ENCODE measurements at regions not wholly inside any gene's neighbourhood (a gene's known extent, or its start where the extent isn't known, plus 50 kb on each side); places are given as distances from the start of the nearest gene placed in this dataset.

DNA sequence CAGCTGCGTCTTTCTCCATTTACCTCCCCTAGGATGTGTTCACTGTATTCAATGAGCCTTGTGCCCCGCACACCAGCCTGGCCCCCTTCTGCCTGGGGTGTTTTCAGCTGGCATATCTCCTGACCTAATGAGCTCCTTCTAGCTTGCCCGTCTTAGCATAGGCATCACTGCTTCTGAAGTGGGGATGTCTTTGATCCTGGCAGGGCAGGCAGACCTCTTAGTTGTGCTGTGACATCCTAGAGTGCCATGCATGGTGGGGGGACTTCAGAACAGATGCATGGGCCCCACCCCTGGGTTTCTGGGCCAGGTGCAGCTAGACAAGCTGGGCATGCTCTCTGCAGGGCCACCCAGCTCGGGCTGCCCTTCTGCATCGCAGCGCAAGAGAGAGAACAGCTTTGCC lies 172.7 kb downstream of the GADD45G start:
- TF ChIP-seq, protein P1, sequence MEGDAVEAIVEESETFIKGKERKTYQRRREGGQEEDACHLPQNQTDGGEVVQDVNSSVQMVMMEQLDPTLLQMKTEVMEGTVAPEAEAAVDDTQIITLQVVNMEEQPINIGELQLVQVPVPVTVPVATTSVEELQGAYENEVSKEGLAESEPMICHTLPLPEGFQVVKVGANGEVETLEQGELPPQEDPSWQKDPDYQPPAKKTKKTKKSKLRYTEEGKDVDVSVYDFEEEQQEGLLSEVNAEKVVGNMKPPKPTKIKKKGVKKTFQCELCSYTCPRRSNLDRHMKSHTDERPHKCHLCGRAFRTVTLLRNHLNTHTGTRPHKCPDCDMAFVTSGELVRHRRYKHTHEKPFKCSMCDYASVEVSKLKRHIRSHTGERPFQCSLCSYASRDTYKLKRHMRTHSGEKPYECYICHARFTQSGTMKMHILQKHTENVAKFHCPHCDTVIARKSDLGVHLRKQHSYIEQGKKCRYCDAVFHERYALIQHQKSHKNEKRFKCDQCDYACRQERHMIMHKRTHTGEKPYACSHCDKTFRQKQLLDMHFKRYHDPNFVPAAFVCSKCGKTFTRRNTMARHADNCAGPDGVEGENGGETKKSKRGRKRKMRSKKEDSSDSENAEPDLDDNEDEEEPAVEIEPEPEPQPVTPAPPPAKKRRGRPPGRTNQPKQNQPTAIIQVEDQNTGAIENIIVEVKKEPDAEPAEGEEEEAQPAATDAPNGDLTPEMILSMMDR (IDR thresholded peaks at IDR 0.05; ENCODE audit: low read length, missing control alignments) = no peak
- DNase-seq (ENCODE audit: low read depth) = no peak

DNA sequence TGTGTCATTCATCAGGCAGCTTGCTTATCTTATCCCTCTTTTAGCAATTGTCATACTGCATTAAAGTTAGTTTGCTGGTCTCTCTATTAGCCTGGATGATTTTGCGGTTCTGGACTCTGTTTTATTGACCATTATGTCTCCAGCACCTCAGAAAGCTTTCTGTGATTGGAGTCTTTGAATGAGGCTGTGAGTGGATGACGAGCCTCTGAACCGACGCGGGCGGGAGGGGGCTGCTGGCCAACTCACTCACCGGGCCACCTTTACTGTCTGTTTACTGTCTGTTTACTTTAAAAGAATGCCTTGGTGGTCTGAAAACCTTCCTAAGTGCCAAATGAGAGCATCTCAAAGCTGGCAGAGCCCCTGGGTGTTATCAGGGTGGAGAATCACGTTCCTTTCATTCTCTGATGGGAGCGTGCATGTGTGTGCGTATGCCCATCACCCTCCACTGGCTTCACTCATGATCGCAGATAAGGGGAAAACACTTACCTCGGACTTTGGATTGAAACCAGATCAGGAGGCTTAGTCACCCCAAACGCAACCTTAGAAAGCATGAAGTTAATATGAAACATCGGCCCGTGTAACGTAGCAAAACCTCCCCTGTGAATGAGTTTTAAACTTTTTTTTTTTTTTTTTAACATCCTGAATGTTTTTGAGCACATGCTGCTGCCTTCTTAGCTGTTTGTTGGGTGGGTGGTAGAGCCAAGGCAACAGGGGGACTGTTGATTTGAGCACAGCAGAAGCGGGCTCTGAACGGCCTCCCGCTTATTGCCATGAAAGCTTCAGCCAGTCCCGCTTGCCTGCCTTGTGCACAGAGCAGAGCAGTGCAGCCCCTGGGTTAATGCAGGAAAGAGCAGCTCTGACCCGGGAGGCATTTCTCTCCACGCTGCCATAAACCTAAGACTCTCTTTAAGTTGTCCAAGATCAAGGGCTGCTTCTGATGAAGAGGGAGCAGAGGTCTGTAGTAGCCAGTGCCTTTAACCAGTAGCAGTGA lies 173.6 kb downstream of the GADD45G start:
- no peak overlapping the region for H3K4me3 ChIP-seq (replicated peaks; ENCODE audit: low read depth, low read length)
- no peak for DNase-seq (ENCODE audit: low read depth)
- TF ChIP-seq, protein P1 (IDR thresholded peaks at IDR 0.05; ENCODE audit: low read length, missing control alignments) = no peak

More for the DNA sequence above, 172.7 kb downstream of the GADD45G start:
- no peak overlapping the region for H3K4me3 ChIP-seq (replicated peaks; ENCODE audit: low read depth, low read length)

DNA sequence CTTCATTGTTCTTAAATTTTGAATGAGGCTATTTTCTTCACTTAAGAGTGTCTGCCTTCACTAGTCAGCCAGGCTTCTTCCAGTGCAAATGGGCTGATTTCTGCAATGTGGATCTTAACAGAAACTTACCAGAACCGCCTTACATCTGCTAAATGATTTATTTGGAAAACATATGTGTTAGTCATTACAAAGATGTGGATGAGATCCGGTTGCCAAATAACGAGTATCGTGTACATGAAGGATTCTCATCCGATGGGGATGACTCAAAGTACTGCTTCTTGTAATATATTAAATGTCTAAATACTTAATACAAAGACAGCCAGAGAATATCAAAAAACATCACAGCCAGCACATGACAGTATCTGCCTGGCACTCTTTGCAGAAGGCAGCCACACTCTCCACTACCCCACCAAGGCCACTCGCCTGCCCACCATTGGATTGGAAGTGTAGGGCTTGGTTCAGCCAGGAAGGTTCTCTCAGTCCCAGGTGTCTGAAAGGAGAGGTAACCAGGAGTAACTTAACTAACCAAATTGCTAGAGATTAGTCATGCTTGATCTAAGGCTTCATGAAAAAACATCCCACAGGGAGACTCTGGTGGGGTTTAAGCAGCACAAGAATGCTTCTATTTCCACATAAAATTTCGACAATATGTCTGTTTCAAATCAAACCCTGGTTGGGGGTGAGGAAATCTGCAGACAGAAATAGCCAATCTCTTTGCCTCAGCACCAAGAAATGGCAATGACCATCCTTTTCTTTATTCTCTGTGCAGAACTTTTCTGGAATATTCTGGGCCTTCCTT lies 174.8 kb downstream of the GADD45G start:
- DNase-seq (ENCODE audit: low read depth) = no peak
- H3K4me3 ChIP-seq (replicated peaks; ENCODE audit: low read depth, low read length) = no peak overlapping the region
- TF ChIP-seq, protein P1 (IDR thresholded peaks at IDR 0.05; ENCODE audit: low read length, missing control alignments) = no peak

DNA sequence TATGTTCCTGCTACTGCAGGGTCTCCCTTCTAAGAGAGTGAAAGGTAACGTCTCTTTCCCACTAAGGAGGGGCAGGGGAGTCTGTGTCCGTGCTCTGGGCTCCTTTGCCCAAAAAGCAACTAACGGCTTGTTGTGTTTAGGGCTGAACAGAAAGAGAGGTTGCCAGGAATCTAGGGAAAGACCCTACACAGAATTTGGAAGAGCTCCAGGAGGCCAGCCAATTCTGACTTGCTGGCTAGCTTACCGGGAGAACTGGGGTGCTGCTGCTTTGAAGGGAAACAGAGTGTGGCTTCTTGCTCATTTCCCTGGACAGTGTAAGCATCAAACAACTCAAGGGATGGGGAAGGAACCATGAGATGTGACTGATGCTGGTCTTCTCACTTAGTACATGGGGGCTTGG lies 176.1 kb downstream of the GADD45G start:
- TF ChIP-seq, protein P1 (IDR thresholded peaks at IDR 0.05; ENCODE audit: low read length, missing control alignments) = no peak
- no peak for DNase-seq (ENCODE audit: low read depth)
- no peak overlapping the region for H3K4me3 ChIP-seq (replicated peaks; ENCODE audit: low read depth, low read length)

DNA sequence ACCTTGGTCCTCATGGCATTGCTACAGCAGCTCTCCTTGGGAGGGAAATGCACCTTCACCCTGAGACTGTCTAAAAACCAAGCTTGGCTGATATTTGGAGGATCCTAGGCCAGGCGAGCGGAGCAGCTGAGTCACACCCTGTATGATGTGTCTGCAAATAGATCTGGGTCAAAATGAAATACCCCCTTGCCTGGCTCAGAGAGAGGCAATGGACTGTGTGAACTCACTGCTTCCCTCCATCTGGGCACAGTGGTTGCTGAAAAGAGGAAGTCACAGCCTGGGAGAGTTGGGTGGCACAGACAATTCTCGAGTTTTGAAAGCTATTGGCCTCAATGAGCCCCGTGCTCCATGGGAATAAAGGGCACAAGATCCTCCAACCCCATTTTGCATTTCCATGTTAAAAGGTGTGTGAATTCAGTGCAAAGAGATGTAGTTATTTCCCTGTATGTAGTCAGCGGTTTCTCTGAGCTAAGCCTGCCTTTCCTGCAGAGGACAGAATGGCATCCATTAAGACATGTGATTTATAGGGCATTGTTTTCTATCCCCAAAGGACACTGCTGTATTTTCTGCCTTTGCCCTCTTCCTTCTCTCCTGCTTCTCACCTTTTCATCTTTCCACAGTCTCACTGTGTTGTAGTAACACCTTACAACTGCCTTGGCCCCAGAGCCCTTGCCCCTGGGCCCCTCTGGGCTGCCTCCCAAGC lies 177.2 kb downstream of the GADD45G start:
- TF ChIP-seq, protein P1 (IDR thresholded peaks at IDR 0.05; ENCODE audit: low read length, missing control alignments) = no peak
- no peak for DNase-seq (ENCODE audit: low read depth)

DNA sequence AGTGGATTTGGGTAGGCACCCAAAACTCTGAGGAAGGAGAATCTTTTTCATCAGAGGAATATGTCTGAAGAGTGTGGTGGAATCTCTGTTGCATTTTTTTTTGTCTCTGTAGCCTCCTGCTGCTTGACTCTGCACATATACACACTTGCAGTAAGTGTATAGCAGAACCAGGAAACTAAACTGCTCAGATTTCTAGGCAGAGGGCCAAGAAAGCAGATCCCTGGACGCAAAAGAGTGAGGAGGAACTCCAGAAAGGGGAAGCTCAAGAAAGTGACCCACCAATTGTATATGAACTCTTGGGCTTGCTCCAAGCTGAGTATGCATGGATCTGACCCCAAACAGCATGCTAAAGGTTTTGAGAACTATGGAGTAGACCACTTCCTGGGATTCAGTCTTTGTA lies 181.8 kb downstream of the GADD45G start:
- no peak overlapping the region for H3K4me3 ChIP-seq (replicated peaks; ENCODE audit: low read depth, low read length)
- peak; percentile 25 for DNase-seq (ENCODE audit: low read depth)
- TF ChIP-seq, protein P1 (IDR thresholded peaks at IDR 0.05; ENCODE audit: low read length, missing control alignments) = no peak

More for the DNA sequence above, 177.2 kb downstream of the GADD45G start:
- H3K4me3 ChIP-seq (replicated peaks; ENCODE audit: low read depth, low read length) = no peak overlapping the region
